ENCODE measurements at regions not wholly inside any gene's neighbourhood (a gene's known extent, or its start where the extent isn't known, plus 50 kb on each side); places are given as distances from the start of the nearest gene placed in this dataset.
"Not testable (repeated sequence)": the region's sequence is repeated elsewhere in the genome, so short reads cannot be mapped to it uniquely, and the experiment has no call there.

- no peak for DNase-seq
These were observed 176.6 kb downstream of the ALG10 start for GRCh38 chr12:34198924-34199323.

- no peak for DNase-seq
These were observed 181.7 kb downstream of the ALG10 start for GRCh38 chr12:34203866-34204620.

- no peak for DNase-seq
These were observed 182.6 kb downstream of the ALG10 start for GRCh38 chr12:34204830-34205285.

- DNase-seq, result no peak
These were observed 183.1 kb downstream of the ALG10 start for GRCh38 chr12:34205401-34205800.

GRCh38 chr12:34206061-34206785 lies 183.9 kb downstream of the ALG10 start:
- no peak for DNase-seq

GRCh38 chr12:34207858-34208257 lies 185.6 kb downstream of the ALG10 start:
- no peak for DNase-seq

- no peak for DNase-seq
These were observed 186.3 kb downstream of the ALG10 start for GRCh38 chr12:34208331-34209258.

- DNase-seq, result no peak
These were observed 187.1 kb downstream of the ALG10 start for GRCh38 chr12:34209259-34209835.

GRCh38 chr12:34210183-34210582 lies 187.9 kb downstream of the ALG10 start:
- DNase-seq, result no peak

GRCh38 chr12:34210689-34211530 lies 188.6 kb downstream of the ALG10 start:
- no peak for DNase-seq

GRCh38 chr12:34212651-34213050 lies 190.4 kb downstream of the ALG10 start:
- no peak for DNase-seq

- no peak for DNase-seq
These were observed 191.7 kb downstream of the ALG10 start for GRCh38 chr12:34214011-34214410.

- no peak for DNase-seq
These were observed 193.1 kb downstream of the ALG10 start for GRCh38 chr12:34215213-34215892.

GRCh38 chr12:34215893-34216285 lies 193.6 kb downstream of the ALG10 start:
- no peak for DNase-seq

- DNase-seq, result no peak
These were observed 195.4 kb downstream of the ALG10 start for GRCh38 chr12:34217660-34218059.

GRCh38 chr12:34218193-34219045 lies 196.1 kb downstream of the ALG10 start:
- peak; percentile 74 for DNase-seq

- peak; percentile 3 for DNase-seq
These were observed 196.9 kb downstream of the ALG10 start for GRCh38 chr12:34219046-34219770.

GRCh38 chr12:34220079-34220478 lies 197.8 kb downstream of the ALG10 start:
- not testable (repeated sequence) for DNase-seq

- DNase-seq, result no peak
These were observed 201.3 kb downstream of the ALG10 start for GRCh38 chr12:34223640-34224039.
